Fibroblast of lung (primary cell): ENCODE measurements at regions not wholly inside any gene's neighbourhood (a gene's known extent, or its start where the extent isn't known, plus 50 kb on each side); places are given as distances from the start of the nearest gene placed in this dataset.
A peak's percentile ranks its signal among the peaks of the same experiment; 100 is the strongest.

Experiments used
- DNase-seq, 2 donors: peaks; one replicate each; pipeline versions ENCODE4 v3.0.0 to v3.0.0-alpha.2; 2010; ENCODE audit warnings: low read depth in 2 of 2
- H2AFZ ChIP-seq: 2 replicates; pipeline ENCODE4 v1.5.1; 2012; ENCODE audit warnings: low read length, control low read depth, inconsistent platforms
- H3K27ac ChIP-seq: 2 replicates; pipeline ENCODE4 v1.5.1; 2011; ENCODE audit warnings: low read length, control low read depth; ENCODE audit not compliant: insufficient read depth
- H3K27me3 ChIP-seq: 2 replicates; pipeline ENCODE4 v1.5.1; 2011; ENCODE audit warnings: mild to moderate bottlenecking, low read length; ENCODE audit not compliant: control insufficient read depth, insufficient read depth
- H3K36me3 ChIP-seq: 2 replicates; pipeline ENCODE4 v1.5.1; 2011; ENCODE audit warnings: low read length; ENCODE audit not compliant: control insufficient read depth, insufficient read depth
- H3K4me1 ChIP-seq: 2 replicates; pipeline ENCODE4 v1.5.1; 2011; ENCODE audit warnings: low read length; ENCODE audit not compliant: control insufficient read depth, insufficient read depth; ENCODE audit errors: extremely low read depth
- H3K4me2 ChIP-seq: 2 replicates; pipeline ENCODE4 v1.5.1; 2011; ENCODE audit warnings: low read length, control low read depth; ENCODE audit not compliant: insufficient read depth; ENCODE audit errors: extremely low read depth
- H3K4me3 ChIP-seq, 4 experiments: fragments of 200-600 bp in 1 of 4; sonication (generic) in 1 of 4; replicated peaks in 1 of 4; 2 replicates each; pipeline ENCODE4 v1.5.1; 2011 to 2016; ENCODE audit warnings: low read length in 4 of 4, low read depth in 3 of 4, mild to moderate bottlenecking in 3 of 4, control low read depth in 2 of 4, inconsistent platforms in 1 of 4, mixed read lengths in 1 of 4; ENCODE audit not compliant: insufficient read depth in 1 of 4; ENCODE audit errors: control extremely low read depth in 1 of 4
- H3K79me2 ChIP-seq: 2 replicates; pipeline ENCODE4 v1.5.1; 2012; ENCODE audit warnings: mild to moderate bottlenecking, low read length, inconsistent platforms; ENCODE audit not compliant: control insufficient read depth, insufficient read depth
- H3K9ac ChIP-seq: 2 replicates; pipeline ENCODE4 v1.5.1; 2011; ENCODE audit warnings: mild to moderate bottlenecking, low read length, control low read depth; ENCODE audit not compliant: insufficient read depth
- H3K9me3 ChIP-seq: 2 replicates; pipeline ENCODE4 v1.5.1; 2012; ENCODE audit warnings: low read depth, low read length; ENCODE audit not compliant: control insufficient read depth, insufficient read depth
- H4K20me1 ChIP-seq: 2 replicates; pipeline ENCODE4 v1.5.1; 2011; ENCODE audit warnings: low read length; ENCODE audit not compliant: control insufficient read depth, insufficient read depth; ENCODE audit errors: extremely low read depth
- CTCF ChIP-seq, 2 donors: IDR thresholded peaks in 1 of 2; conservative IDR thresholded peaks in 1 of 2; 1 replicate in 1 of 2; 2 replicates in 1 of 2; pipeline ENCODE4 v1.5.1; 2011 to 2012; ENCODE audit warnings: low read length in 2 of 2, control low read depth in 1 of 2, inconsistent platforms in 1 of 2, low read depth in 1 of 2, mild to moderate bottlenecking in 1 of 2
- EZH2 ChIP-seq: IDR thresholded peaks from 2 replicates; pipeline ENCODE4 v1.5.1; 2012; ENCODE audit warnings: low read length, control low read depth, mild to moderate bottlenecking; ENCODE audit errors: missing control alignments

DNA sequence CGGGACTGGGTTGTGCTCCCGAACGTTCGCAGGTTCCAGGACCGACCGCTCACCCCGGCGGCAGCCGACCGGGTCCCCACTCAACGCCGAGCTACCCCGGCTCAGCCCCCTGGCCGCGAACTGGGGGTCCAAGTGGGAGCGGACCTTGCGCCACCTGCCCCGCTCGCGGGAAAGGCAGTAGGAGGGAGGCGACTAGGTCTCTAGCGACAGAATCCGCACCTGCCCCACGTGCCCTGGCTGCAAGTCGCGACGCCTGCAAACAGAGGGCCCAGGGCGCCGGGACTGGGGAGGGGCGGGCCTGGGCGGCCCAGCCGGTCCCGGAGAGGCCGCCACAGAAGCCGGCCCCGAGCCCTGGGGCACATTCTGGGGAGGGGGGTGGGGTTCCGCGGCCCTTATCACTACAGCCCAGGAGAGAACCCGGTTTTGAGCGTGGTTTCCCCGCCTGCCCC lies 239.2 kb upstream of the CPNE8 start:
- TF ChIP-seq EZH2 = peak; percentile 5
- TF ChIP-seq CTCF (conservative IDR thresholded peaks at IDR 0.05 in 1 of 2, IDR thresholded peaks at IDR 0.05 in 1 of 2; ENCODE audit: low read depth in 1 of 2, low read length in 2 of 2) = no peak
- Histone ChIP-seq H3K27ac (no peak overlapping the region), H3K9ac (no peak overlapping the region), H3K27me3 (peaks cover 6% of the 10 kb centered on the region), H3K4me2 (no peak overlapping the region), H3K79me2 (no peaks in the 10 kb centered on the region), H2AFZ (no peak overlapping the region), H4K20me1 (no peaks in the 10 kb centered on the region), H3K36me3 (no peaks in the 10 kb centered on the region), H3K4me3 (no peak overlapping the region), H3K9me3 (no peaks in the 10 kb centered on the region), H3K4me1 (no peaks in the 10 kb centered on the region)
- no peak for DNase-seq

DNA sequence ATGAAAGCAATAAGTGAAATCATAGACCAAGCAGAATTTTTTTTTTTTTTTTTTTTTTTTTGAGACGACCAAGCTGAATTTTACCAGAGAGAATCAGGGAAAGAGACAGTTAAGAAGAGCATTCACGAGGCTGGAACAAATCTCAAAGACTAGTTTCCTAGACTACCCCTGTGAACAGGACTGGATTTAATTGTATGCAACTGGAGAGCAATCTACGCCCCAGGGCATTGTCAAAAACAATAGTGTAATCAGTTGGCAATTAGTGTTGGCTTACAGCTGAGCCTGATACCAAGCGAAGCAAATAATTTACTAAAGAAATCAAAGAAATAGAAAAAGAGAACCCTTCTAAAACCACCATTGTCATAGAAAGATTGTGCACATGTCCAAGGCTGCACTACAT lies 232.9 kb upstream of the CPNE8 start:
- no peak for TF ChIP-seq EZH2
- no peak for TF ChIP-seq CTCF (conservative IDR thresholded peaks at IDR 0.05 in 1 of 2, IDR thresholded peaks at IDR 0.05 in 1 of 2; ENCODE audit: low read depth in 1 of 2, low read length in 2 of 2)
- H3K79me2 ChIP-seq = no peaks in the 10 kb centered on the region

DNA sequence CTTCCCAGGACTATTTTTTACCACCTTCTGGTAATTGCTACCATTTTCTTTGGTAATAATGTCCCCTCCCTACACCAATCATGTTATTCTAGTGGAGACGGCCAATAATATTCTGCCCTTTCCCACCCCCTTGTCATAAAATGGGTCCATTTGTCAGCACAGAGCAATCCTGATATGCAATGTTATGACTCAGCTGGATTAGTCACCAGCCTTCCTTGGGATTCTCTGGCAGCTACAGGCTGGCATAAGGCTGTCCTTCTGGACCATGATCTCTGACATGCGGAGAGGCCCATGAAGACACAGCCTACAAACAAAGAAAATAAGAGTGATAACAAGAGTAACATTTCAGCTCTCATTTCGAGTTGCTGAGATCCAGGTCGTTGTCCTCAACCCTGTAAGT lies 222.0 kb upstream of the CPNE8 start:
- no peaks in the 10 kb centered on the region for H4K20me1 ChIP-seq
- no peaks in the 10 kb centered on the region for H3K27me3 ChIP-seq
- no peaks in the 10 kb centered on the region for H3K79me2 ChIP-seq
- H3K4me2 ChIP-seq = no peak overlapping the region
- H3K9me3 ChIP-seq = no peaks in the 10 kb centered on the region
- H3K4me3 ChIP-seq = no peak overlapping the region
- no peak overlapping the region for H2AFZ ChIP-seq
- no peaks in the 10 kb centered on the region for H3K36me3 ChIP-seq
- no peak overlapping the region for H3K27ac ChIP-seq
- peak in 1 of 2 donors; percentile 83 for DNase-seq
- TF ChIP-seq CTCF (conservative IDR thresholded peaks at IDR 0.05 in 1 of 2, IDR thresholded peaks at IDR 0.05 in 1 of 2; ENCODE audit: low read depth in 1 of 2, low read length in 2 of 2) (no peak), EZH2 (no peak)
- no peaks in the 10 kb centered on the region for H3K4me1 ChIP-seq
- no peak overlapping the region for H3K9ac ChIP-seq

More for the DNA sequence above, 232.9 kb upstream of the CPNE8 start:
- no peak overlapping the region for H3K4me3 ChIP-seq
- no peaks in the 10 kb centered on the region for H3K4me1 ChIP-seq
- H3K27me3 ChIP-seq = no peaks in the 10 kb centered on the region
- H3K9me3 ChIP-seq = no peaks in the 10 kb centered on the region
- no peak overlapping the region for H3K9ac ChIP-seq
- DNase-seq = no peak
- no peak overlapping the region for H3K27ac ChIP-seq
- H3K36me3 ChIP-seq = no peaks in the 10 kb centered on the region
- H4K20me1 ChIP-seq = no peaks in the 10 kb centered on the region
- H3K4me2 ChIP-seq = no peak overlapping the region
- H2AFZ ChIP-seq = no peak overlapping the region
